Fibroblast of lung (primary cell): ENCODE measurements at regions not wholly inside any gene's neighbourhood (a gene's known extent, or its start where the extent isn't known, plus 50 kb on each side); places are given as distances from the start of the nearest gene placed in this dataset.

Experiments used
- DNase-seq, 2 donors: peaks; one replicate each; pipeline versions ENCODE4 v3.0.0 to v3.0.0-alpha.2; 2010; ENCODE audit warnings: low read depth in 2 of 2
- H2AFZ ChIP-seq: 2 replicates; pipeline ENCODE4 v1.5.1; 2012; ENCODE audit warnings: low read length, control low read depth, inconsistent platforms
- H3K27ac ChIP-seq: 2 replicates; pipeline ENCODE4 v1.5.1; 2011; ENCODE audit warnings: low read length, control low read depth; ENCODE audit not compliant: insufficient read depth
- H3K27me3 ChIP-seq: 2 replicates; pipeline ENCODE4 v1.5.1; 2011; ENCODE audit warnings: mild to moderate bottlenecking, low read length; ENCODE audit not compliant: control insufficient read depth, insufficient read depth
- H3K36me3 ChIP-seq: 2 replicates; pipeline ENCODE4 v1.5.1; 2011; ENCODE audit warnings: low read length; ENCODE audit not compliant: control insufficient read depth, insufficient read depth
- H3K4me1 ChIP-seq: 2 replicates; pipeline ENCODE4 v1.5.1; 2011; ENCODE audit warnings: low read length; ENCODE audit not compliant: control insufficient read depth, insufficient read depth; ENCODE audit errors: extremely low read depth
- H3K4me2 ChIP-seq: 2 replicates; pipeline ENCODE4 v1.5.1; 2011; ENCODE audit warnings: low read length, control low read depth; ENCODE audit not compliant: insufficient read depth; ENCODE audit errors: extremely low read depth
- H3K4me3 ChIP-seq, 4 experiments: fragments of 200-600 bp in 1 of 4; sonication (generic) in 1 of 4; replicated peaks in 1 of 4; 2 replicates each; pipeline ENCODE4 v1.5.1; 2011 to 2016; ENCODE audit warnings: low read length in 4 of 4, low read depth in 3 of 4, mild to moderate bottlenecking in 3 of 4, control low read depth in 2 of 4, inconsistent platforms in 1 of 4, mixed read lengths in 1 of 4; ENCODE audit not compliant: insufficient read depth in 1 of 4; ENCODE audit errors: control extremely low read depth in 1 of 4
- H3K79me2 ChIP-seq: 2 replicates; pipeline ENCODE4 v1.5.1; 2012; ENCODE audit warnings: mild to moderate bottlenecking, low read length, inconsistent platforms; ENCODE audit not compliant: control insufficient read depth, insufficient read depth
- H3K9ac ChIP-seq: 2 replicates; pipeline ENCODE4 v1.5.1; 2011; ENCODE audit warnings: mild to moderate bottlenecking, low read length, control low read depth; ENCODE audit not compliant: insufficient read depth
- H3K9me3 ChIP-seq: 2 replicates; pipeline ENCODE4 v1.5.1; 2012; ENCODE audit warnings: low read depth, low read length; ENCODE audit not compliant: control insufficient read depth, insufficient read depth
- H4K20me1 ChIP-seq: 2 replicates; pipeline ENCODE4 v1.5.1; 2011; ENCODE audit warnings: low read length; ENCODE audit not compliant: control insufficient read depth, insufficient read depth; ENCODE audit errors: extremely low read depth
- CTCF ChIP-seq, 2 donors: IDR thresholded peaks in 1 of 2; conservative IDR thresholded peaks in 1 of 2; 1 replicate in 1 of 2; 2 replicates in 1 of 2; pipeline ENCODE4 v1.5.1; 2011 to 2012; ENCODE audit warnings: low read length in 2 of 2, control low read depth in 1 of 2, inconsistent platforms in 1 of 2, low read depth in 1 of 2, mild to moderate bottlenecking in 1 of 2
- EZH2 ChIP-seq: IDR thresholded peaks from 2 replicates; pipeline ENCODE4 v1.5.1; 2012; ENCODE audit warnings: low read length, control low read depth, mild to moderate bottlenecking; ENCODE audit errors: missing control alignments

GRCh38 chr4:38560768-38561558, 103.0 kb upstream of the KLF3 start:
- TF ChIP-seq CTCF (conservative IDR thresholded peaks at IDR 0.05 in 1 of 2, IDR thresholded peaks at IDR 0.05 in 1 of 2; ENCODE audit: low read depth in 1 of 2, low read length in 2 of 2), result no peak
- no peak for TF ChIP-seq EZH2
- H4K20me1 ChIP-seq, result no peaks in the 10 kb centered on the region
- no peaks in the 10 kb centered on the region for H3K4me1 ChIP-seq
- H2AFZ ChIP-seq, result no peak overlapping the region
- H3K79me2 ChIP-seq, result no peaks in the 10 kb centered on the region
- no peak overlapping the region for H3K9ac ChIP-seq
- no peaks in the 10 kb centered on the region for H3K27me3 ChIP-seq
- DNase-seq, result no peak
- no peaks in the 10 kb centered on the region for H3K36me3 ChIP-seq
- H3K27ac ChIP-seq, result no peak overlapping the region
- H3K4me3 ChIP-seq, result no peak overlapping the region
- no peak overlapping the region for H3K4me2 ChIP-seq
- no peaks in the 10 kb centered on the region for H3K9me3 ChIP-seq

- no peak for TF ChIP-seq EZH2
- no peak for TF ChIP-seq CTCF (conservative IDR thresholded peaks at IDR 0.05 in 1 of 2, IDR thresholded peaks at IDR 0.05 in 1 of 2; ENCODE audit: low read depth in 1 of 2, low read length in 2 of 2)
- H3K36me3 ChIP-seq, result no peaks in the 10 kb centered on the region
- H3K4me3 ChIP-seq, result no peak overlapping the region
- H3K27me3 ChIP-seq, result no peaks in the 10 kb centered on the region
- H3K9me3 ChIP-seq, result no peaks in the 10 kb centered on the region
- no peak overlapping the region for H3K27ac ChIP-seq
- H3K9ac ChIP-seq, result no peak overlapping the region
- H4K20me1 ChIP-seq, result no peaks in the 10 kb centered on the region
- H3K79me2 ChIP-seq, result no peaks in the 10 kb centered on the region
- H3K4me1 ChIP-seq, result no peaks in the 10 kb centered on the region
- no peak overlapping the region for H3K4me2 ChIP-seq
- DNase-seq, result peak in 1 of 2 donors; percentile 59
- H2AFZ ChIP-seq, result peak overlapping the region; percentile 8
Observed at GRCh38 chr4:38562751-38563198, 101.2 kb upstream of the KLF3 start.

GRCh38 chr4:38563707-38564495, 100.1 kb upstream of the KLF3 start:
- Histone ChIP-seq H3K9me3 (no peaks in the 10 kb centered on the region), H4K20me1 (no peaks in the 10 kb centered on the region), H3K4me3 (no peak overlapping the region), H3K9ac (no peak overlapping the region), H3K27me3 (no peaks in the 10 kb centered on the region), H3K4me2 (no peak overlapping the region), H3K79me2 (no peaks in the 10 kb centered on the region), H2AFZ (no peak overlapping the region), H3K27ac (no peak overlapping the region), H3K4me1 (no peaks in the 10 kb centered on the region), H3K36me3 (no peaks in the 10 kb centered on the region)
- TF ChIP-seq EZH2, result no peak
- no peak for TF ChIP-seq CTCF (conservative IDR thresholded peaks at IDR 0.05 in 1 of 2, IDR thresholded peaks at IDR 0.05 in 1 of 2; ENCODE audit: low read depth in 1 of 2, low read length in 2 of 2)
- DNase-seq, result peak; percentile 23 to 47
